ENCODE measurements at regions not wholly inside any gene's neighbourhood (a gene's known extent, or its start where the extent isn't known, plus 50 kb on each side); places are given as distances from the start of the nearest gene placed in this dataset.

DNA sequence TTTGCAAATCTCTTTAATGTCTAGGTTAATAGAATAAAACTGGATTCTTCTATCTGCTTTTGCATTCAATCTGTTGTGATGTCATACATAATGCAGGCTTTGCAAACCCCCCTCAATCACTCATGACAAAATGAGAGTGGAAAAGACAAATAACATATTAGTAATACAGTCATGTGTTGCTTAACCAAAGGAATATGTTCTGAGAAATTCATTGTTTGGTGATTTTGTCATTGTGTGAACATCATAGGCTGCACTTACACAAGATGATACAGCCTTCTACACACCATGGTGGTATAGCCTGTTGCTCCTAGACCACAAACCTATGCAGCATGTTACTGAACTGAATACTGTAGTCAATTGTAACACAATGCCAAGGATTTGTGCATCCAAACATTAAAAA lies 87.3 kb upstream of the SEC61G start:
- no peak for DNase-seq (ENCODE audit: low spot score)
- Histone ChIP-seq H3K27ac (no peak overlapping the region), H3K4me3 (no peak overlapping the region)
- TF ChIP-seq, protein P1, sequence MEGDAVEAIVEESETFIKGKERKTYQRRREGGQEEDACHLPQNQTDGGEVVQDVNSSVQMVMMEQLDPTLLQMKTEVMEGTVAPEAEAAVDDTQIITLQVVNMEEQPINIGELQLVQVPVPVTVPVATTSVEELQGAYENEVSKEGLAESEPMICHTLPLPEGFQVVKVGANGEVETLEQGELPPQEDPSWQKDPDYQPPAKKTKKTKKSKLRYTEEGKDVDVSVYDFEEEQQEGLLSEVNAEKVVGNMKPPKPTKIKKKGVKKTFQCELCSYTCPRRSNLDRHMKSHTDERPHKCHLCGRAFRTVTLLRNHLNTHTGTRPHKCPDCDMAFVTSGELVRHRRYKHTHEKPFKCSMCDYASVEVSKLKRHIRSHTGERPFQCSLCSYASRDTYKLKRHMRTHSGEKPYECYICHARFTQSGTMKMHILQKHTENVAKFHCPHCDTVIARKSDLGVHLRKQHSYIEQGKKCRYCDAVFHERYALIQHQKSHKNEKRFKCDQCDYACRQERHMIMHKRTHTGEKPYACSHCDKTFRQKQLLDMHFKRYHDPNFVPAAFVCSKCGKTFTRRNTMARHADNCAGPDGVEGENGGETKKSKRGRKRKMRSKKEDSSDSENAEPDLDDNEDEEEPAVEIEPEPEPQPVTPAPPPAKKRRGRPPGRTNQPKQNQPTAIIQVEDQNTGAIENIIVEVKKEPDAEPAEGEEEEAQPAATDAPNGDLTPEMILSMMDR (IDR thresholded peaks at IDR 0.05) = no peak

DNA sequence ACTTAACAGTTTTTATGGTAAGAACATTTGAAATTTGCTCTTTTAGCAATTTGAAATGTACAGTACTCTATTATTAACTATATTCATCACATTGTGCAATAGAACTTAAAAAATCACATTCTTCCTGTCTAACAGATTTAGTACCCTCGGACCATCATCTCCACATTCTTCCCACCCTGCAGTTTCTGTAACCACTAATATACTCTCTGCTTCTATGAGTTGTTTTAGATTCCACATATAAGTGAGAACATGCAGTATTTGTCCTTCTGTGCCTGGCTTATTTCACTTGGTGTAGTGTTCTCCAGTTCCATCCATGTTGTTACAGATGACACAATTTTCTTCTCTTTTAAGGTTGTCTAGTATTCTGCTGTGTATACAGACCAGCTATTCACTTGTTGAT lies 88.9 kb upstream of the SEC61G start:
- no peak for DNase-seq (ENCODE audit: low spot score)
- Histone ChIP-seq H3K4me3 (no peak overlapping the region), H3K27ac (no peak overlapping the region)
- TF ChIP-seq, protein P1 (IDR thresholded peaks at IDR 0.05) = no peak

DNA sequence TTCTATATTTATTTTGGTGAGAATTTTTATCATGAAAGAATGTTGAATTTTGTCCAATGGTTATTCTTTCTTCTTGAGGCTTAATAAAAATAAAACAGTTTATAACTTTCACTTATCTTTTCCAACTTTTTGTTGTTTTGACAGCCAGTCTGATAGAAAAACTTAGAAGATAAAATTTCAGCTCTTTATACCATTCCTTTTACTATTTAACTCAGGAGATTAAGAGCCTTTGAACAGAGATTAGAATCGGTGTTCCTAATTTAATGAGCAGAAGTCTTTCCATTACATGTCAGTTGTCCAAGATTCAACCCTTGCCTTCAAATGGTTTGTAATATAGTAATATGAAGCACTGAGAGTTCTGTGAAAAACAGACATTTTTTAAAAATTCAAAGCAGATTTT lies 97.8 kb upstream of the SEC61G start:
- no peak for DNase-seq (ENCODE audit: low spot score)
- Histone ChIP-seq H3K27ac (no peak overlapping the region), H3K4me3 (no peak overlapping the region)
- TF ChIP-seq, protein P1 (IDR thresholded peaks at IDR 0.05) = no peak

DNA sequence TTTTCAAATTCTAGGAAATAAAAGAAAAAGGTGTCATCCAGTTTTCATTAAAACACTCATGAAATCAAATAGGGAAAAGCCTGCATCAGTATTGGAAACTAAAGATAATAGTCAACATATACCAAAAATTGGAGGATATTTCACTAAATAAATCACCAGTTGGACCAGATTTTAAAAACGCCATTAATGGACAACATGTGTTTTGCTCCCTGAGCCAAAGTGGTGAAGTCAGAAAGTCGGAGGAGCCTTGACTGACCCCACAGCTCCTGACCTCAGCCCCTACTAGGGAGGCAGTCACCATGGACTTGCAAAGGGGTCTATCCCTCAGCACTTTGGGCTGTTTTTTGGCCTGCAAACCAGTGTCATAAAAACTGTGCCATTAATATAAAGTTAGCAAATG lies 98.3 kb upstream of the SEC61G start:
- TF ChIP-seq, protein P1 (IDR thresholded peaks at IDR 0.05) = no peak
- Histone ChIP-seq H3K27ac (no peak overlapping the region), H3K4me3 (no peak overlapping the region)
- no peak for DNase-seq (ENCODE audit: low spot score)

DNA sequence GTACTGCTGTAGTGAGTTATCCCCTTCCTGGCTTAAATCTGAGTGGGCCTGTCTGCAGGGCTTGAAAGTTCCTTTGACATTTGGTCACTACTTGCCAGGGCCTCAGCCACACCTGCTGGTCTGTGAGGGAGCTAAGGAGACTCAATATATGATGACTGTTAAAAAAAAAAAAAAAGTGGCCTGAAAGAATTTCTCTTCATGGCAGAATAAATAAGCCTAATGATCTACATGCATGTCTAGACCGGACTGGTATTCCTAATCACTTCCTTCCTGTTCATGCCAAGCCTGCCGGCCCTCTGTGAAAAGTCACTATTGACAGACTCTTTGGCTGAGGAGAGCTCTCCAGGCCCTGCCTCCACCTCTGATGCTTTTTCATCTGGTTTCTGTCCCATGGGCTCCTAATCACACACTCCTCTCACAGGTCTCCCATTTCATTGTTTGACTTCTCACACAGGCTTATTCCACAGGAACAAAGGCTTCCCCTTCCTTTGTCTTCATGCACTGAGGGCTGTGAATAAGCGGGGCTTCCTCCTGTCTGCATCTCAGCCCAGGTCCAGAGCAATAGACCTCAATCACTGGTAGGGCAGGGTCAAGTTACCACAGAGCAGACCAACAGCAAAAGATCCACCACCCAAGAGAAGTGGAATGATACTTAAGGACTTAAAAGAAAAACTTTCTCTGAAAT lies 99.1 kb upstream of the SEC61G start:
- no peak overlapping the region for H3K4me3 ChIP-seq
- TF ChIP-seq, protein P1 (IDR thresholded peaks at IDR 0.05) = no peak
- no peak for DNase-seq (ENCODE audit: low spot score)
- H3K27ac ChIP-seq = no peak overlapping the region

DNA sequence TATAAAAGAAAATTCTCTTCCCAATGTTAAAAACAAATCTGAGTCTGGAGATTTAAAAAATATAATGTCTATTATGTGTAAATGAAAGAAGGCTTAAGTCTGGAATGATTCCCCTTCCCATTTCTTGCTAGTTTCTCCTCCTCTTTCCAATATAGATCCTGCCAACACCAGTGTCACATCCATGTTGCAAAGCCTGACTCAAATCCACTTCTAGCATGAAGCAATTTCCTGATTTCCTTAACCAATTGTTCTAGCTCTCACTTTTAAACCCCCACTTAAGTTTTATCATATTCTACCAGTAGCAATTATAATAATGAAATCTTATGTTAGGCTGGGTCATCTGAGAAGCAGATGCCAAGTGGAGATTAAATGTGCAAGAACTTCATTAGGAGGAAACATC lies 100.1 kb upstream of the SEC61G start:
- TF ChIP-seq, protein P1 (IDR thresholded peaks at IDR 0.05) = no peak
- Histone ChIP-seq H3K4me3 (no peak overlapping the region), H3K27ac (no peak overlapping the region)
- no peak for DNase-seq (ENCODE audit: low spot score)

DNA sequence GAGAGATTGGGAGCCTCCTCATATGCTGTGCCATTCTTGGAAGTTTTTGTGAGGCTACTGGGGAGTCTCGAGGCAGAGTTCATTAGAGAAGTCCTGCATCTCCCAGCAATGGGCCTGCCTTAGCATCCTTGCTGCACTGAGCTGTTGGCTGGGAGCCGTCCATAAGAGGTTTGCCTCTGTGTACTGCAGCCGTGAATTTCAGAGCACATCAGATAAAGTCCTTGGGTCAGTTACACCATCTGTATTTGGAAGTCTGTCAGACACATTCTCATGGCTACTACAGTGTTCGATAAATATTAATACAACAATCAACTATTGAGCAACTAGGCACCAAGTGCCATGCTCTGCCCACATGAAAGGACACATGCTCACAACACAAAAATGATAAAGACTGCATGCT lies 100.5 kb upstream of the SEC61G start:
- Histone ChIP-seq H3K27ac (no peak overlapping the region), H3K4me3 (no peak overlapping the region)
- TF ChIP-seq, protein P1 (IDR thresholded peaks at IDR 0.05) = no peak
- DNase-seq (ENCODE audit: low spot score) = no peak
